Fibroblast of lung (primary cell): ENCODE measurements at regions not wholly inside any gene's neighbourhood (a gene's known extent, or its start where the extent isn't known, plus 50 kb on each side); places are given as distances from the start of the nearest gene placed in this dataset.

Source experiments
- CTCF ChIP-seq, 2 donors: IDR thresholded peaks in 1 of 2; conservative IDR thresholded peaks in 1 of 2; 1 replicate in 1 of 2; 2 replicates in 1 of 2; pipeline ENCODE4 v1.5.1; 2011 to 2012; ENCODE audit warnings: low read length in 2 of 2, control low read depth in 1 of 2, inconsistent platforms in 1 of 2, low read depth in 1 of 2, mild to moderate bottlenecking in 1 of 2
- EZH2 ChIP-seq: IDR thresholded peaks from 2 replicates; pipeline ENCODE4 v1.5.1; 2012; ENCODE audit warnings: low read length, control low read depth, mild to moderate bottlenecking; ENCODE audit errors: missing control alignments

GRCh38 chr11:56905936-56906335, 82.8 kb upstream of the OR5AK2 start:
- no peak for TF ChIP-seq CTCF (conservative IDR thresholded peaks at IDR 0.05 in 1 of 2, IDR thresholded peaks at IDR 0.05 in 1 of 2; ENCODE audit: low read depth in 1 of 2, low read length in 2 of 2)
- no peak for TF ChIP-seq EZH2
